Panc1 (cell line): ENCODE measurements at regions not wholly inside any gene's neighbourhood (a gene's known extent, or its start where the extent isn't known, plus 50 kb on each side); places are given as distances from the start of the nearest gene placed in this dataset.

Experiments
- CTCF ChIP-seq: fragments of 450-650 bp; IDR thresholded peaks from 2 replicates; pipeline ENCODE4 v1.5.1; 2017; ENCODE audit warnings: mild to moderate bottlenecking
- POLR2AphosphoS5 ChIP-seq: IDR thresholded peaks from 2 replicates; pipeline ENCODE4 v1.6.1; 2012; ENCODE audit warnings: mild to moderate bottlenecking, low read depth, low read length, moderate library complexity
- SIN3A ChIP-seq: IDR thresholded peaks from 2 replicates; pipeline ENCODE4 v1.6.1; 2012; ENCODE audit warnings: low read depth, mild to moderate bottlenecking, low read length, moderate library complexity, borderline replicate concordance; ENCODE audit not compliant: insufficient read depth

GRCh38 chr3:73966733-73967132 lies 342.0 kb upstream of the PDZRN3 start:
- TF ChIP-seq CTCF (no peak), POLR2AphosphoS5 (no peak), SIN3A (no peak)
